Subcutaneous abdominal adipose tissue (tissue), 5 donors: ENCODE measurements at regions not wholly inside any gene's neighbourhood (a gene's known extent, or its start where the extent isn't known, plus 50 kb on each side); places are given as distances from the start of the nearest gene placed in this dataset.
"Not testable (repeated sequence)": the region's sequence is repeated elsewhere in the genome, so short reads cannot be mapped to it uniquely, and the experiment has no call there.

Experiments
- H3K27ac ChIP-seq: one replicate; pipeline ENCODE4 v1.7.0; 2013; ENCODE audit warnings: low read depth, mild to moderate bottlenecking, inconsistent platforms, low read length, moderate library complexity
- H3K27me3 ChIP-seq, 5 donors: one replicate each; pipeline ENCODE4 v1.7.0; 2013; ENCODE audit warnings: low read length in 5 of 5, inconsistent platforms in 1 of 5; ENCODE audit not compliant: control insufficient read depth in 5 of 5, insufficient read depth in 4 of 5
- H3K36me3 ChIP-seq, 5 donors: one replicate each; pipeline ENCODE4 v1.7.0; 2013; ENCODE audit warnings: low read length in 5 of 5; ENCODE audit not compliant: control insufficient read depth in 5 of 5, insufficient read depth in 5 of 5
- H3K4me1 ChIP-seq, 5 donors: one replicate each; pipeline ENCODE4 v1.7.0; 2013; ENCODE audit warnings: low read length in 5 of 5, mild to moderate bottlenecking in 3 of 5, moderate library complexity in 1 of 5; ENCODE audit not compliant: control insufficient read depth in 5 of 5, insufficient read depth in 5 of 5
- H3K4me3 ChIP-seq, 5 donors: one replicate each; pipeline ENCODE4 v1.7.0; 2013; ENCODE audit warnings: low read length in 5 of 5, low read depth in 1 of 5
- H3K9ac ChIP-seq, 5 donors: one replicate each; pipeline ENCODE4 v1.7.0; 2013; ENCODE audit warnings: low read length in 5 of 5, mild to moderate bottlenecking in 4 of 5, moderate library complexity in 3 of 5
- H3K9me3 ChIP-seq, 5 donors: one replicate each; pipeline ENCODE4 v1.7.0; 2013; ENCODE audit warnings: low read length in 5 of 5; ENCODE audit not compliant: control insufficient read depth in 5 of 5
- donor health status: healthy.
- donor health status: healthy.
- donor health status: healthy.
- donor health status: healthy.
- donor health status: healthy.

GRCh38 chr17:70276906-70277305 is 107.6 kb downstream of the KCNJ2 start:
- Histone ChIP-seq H3K27me3 (no peaks in the 10 kb centered on the region), H3K4me1 (no peaks in the 10 kb centered on the region), H3K9ac (no peak overlapping the region), H3K36me3 (no peaks in the 10 kb centered on the region), H3K4me3 (no peak overlapping the region), H3K9me3 (no peaks in the 10 kb centered on the region), H3K27ac (no peak overlapping the region)

DNA sequence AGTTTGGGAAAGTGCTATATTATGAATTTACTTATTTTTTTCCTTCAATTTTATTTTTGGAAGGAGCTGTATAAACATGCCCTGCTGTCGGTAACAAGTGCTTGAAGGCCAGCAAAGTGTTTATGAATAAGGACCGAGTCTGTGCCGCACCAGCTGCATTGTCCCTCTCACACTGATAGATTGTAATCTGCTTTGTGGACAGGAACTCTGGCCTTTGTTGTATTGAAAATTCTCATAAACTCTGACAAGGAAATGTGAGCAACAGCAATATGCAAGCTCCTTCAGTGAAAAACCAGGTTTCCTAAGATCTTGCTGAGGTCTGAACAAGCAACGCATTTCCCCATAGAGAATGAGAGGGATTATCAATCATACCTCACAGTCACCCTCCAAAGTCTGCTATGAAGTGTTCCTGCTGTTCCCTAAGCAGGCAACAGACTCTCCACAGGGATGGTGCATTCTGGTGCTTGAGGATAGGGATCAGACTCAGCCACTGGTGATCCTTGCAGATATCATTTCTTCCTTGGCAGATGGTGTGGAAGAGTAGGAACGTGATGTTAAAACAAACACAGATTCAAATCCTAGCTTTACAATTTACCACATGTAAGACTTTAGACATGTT is 109.6 kb downstream of the KCNJ2 start:
- no peaks in the 10 kb centered on the region for H3K4me1 ChIP-seq
- no peaks in the 10 kb centered on the region for H3K36me3 ChIP-seq
- H3K9ac ChIP-seq: no peak overlapping the region
- H3K27me3 ChIP-seq: no peaks in the 10 kb centered on the region
- no peaks in the 10 kb centered on the region for H3K9me3 ChIP-seq
- no peak overlapping the region for H3K4me3 ChIP-seq
- no peak overlapping the region for H3K27ac ChIP-seq

DNA sequence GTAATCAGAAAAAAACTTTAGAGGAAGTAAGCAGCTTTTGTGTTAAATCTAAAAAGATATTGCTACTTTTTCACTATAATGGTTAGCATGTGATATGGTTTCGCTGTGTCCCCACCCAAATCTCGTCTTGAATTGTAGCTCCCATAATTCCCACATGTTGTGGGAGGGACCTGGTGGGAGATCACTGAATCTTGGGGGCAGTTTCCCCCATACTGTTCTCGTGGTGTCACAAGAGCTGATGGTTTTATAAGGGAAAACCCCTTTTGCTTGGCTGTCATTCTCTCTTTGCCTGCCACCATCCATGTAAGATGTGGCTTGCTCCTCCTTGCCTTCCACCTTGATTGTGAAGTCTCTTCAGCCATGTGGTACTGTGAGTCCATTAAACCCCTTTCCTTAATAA is 117.1 kb downstream of the KCNJ2 start:
- Histone ChIP-seq H3K36me3 (no peaks in the 10 kb centered on the region), H3K27me3 (no peaks in the 10 kb centered on the region), H3K4me1 (no peaks in the 10 kb centered on the region), H3K9me3 (no peaks in the 10 kb centered on the region), H3K27ac (no peak overlapping the region), H3K9ac (no peak overlapping the region), H3K4me3 (no peak overlapping the region)

- Histone ChIP-seq H3K36me3 (no peaks in the 10 kb centered on the region), H3K4me1 (no peaks in the 10 kb centered on the region), H3K27ac (no peak overlapping the region), H3K9me3 (no peaks in the 10 kb centered on the region), H3K4me3 (no peak overlapping the region), H3K9ac (no peak overlapping the region), H3K27me3 (no peaks in the 10 kb centered on the region)
Observed at GRCh38 chr17:70288540-70289290, 119.4 kb downstream of the KCNJ2 start.

GRCh38 chr17:70290770-70291169 is 121.4 kb downstream of the KCNJ2 start:
- H3K4me3 ChIP-seq: no peak overlapping the region
- peaks cover 0 to 2% (median 0%) of the 10 kb centered on the region in 5 donors for H3K4me1 ChIP-seq

GRCh38 chr17:70292366-70292765 is 123.0 kb downstream of the KCNJ2 start:
- Histone ChIP-seq H3K9me3 (no peaks in the 10 kb centered on the region), H3K36me3 (no peaks in the 10 kb centered on the region), H3K27ac (no peak overlapping the region), H3K4me1 (peaks cover 0 to 2% (median 0%) of the 10 kb centered on the region in 5 donors), H3K4me3 (no peak overlapping the region), H3K9ac (no peak overlapping the region), H3K27me3 (no peaks in the 10 kb centered on the region)

More at GRCh38 chr17:70290770-70291169, 121.4 kb downstream of the KCNJ2 start:
- no peaks in the 10 kb centered on the region for H3K27me3 ChIP-seq
- H3K27ac ChIP-seq: no peak overlapping the region
- no peaks in the 10 kb centered on the region for H3K9me3 ChIP-seq
- H3K36me3 ChIP-seq: no peaks in the 10 kb centered on the region
- no peak overlapping the region for H3K9ac ChIP-seq

DNA sequence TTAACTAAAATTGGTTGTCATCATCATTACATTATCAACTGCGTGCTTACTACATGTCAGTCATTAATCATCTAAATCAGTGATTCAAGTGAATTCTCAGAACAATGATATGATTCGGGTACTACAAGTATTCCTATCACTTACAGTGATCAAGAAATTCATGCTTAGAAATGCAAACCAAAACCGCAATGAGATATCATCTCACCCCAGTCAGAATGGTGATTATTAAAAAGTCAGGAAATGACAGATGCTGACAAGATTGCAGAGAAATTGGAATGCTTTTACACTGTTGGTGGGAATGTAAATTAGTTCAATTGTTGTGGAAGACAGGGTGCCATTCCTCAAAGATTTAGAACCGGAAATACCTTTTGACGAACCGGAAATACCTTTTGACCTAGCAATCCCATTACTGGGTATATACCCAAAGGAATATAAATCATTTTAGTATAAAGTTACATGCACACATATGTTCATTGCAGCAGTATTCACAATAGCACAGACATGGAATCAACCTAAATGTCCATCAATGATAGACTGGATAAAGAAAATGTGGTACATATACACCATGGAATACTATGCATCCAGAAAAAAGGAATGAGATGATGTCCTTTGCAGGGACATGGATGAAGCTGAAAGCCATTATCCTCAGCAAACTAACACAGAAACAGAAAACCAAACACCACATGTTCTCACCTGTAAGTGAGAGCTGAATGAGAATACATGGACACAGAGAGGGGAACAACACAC is 124.4 kb downstream of the KCNJ2 start:
- H3K4me3 ChIP-seq, H3K4me1 ChIP-seq, H3K27me3 ChIP-seq, H3K36me3 ChIP-seq, H3K27ac ChIP-seq, H3K9me3 ChIP-seq, H3K9ac ChIP-seq: not testable (repeated sequence)

GRCh38 chr17:70295329-70295728 is 126.0 kb downstream of the KCNJ2 start:
- H3K4me1 ChIP-seq: peaks cover 0 to 9% (median 0%) of the 10 kb centered on the region in 5 donors
- no peak overlapping the region for H3K27ac ChIP-seq

DNA sequence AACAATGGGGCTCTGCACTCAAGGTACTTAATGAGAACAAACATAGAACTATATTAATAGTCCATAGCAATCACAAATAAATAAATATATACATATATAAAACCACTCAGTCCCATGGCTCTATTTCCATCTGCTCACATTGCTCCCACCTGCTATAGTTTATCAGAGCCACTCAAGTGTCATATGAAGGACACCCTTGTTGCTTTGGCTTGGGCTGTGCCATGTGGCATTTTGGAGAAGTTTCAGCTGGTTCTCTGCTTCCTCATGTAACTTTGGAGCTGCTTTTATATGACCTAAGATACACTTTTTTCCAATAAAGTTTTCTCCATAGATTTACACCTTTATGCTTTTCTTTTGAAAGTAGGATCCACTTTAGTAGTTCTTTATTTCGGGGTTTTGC is 126.4 kb downstream of the KCNJ2 start:
- no peak overlapping the region for H3K27ac ChIP-seq
- H3K4me1 ChIP-seq: peaks cover 0 to 9% (median 0%) of the 10 kb centered on the region in 5 donors
- H3K27me3 ChIP-seq: no peaks in the 10 kb centered on the region
- no peak overlapping the region for H3K4me3 ChIP-seq
- H3K9me3 ChIP-seq: no peaks in the 10 kb centered on the region
- H3K9ac ChIP-seq: no peak overlapping the region
- H3K36me3 ChIP-seq: no peaks in the 10 kb centered on the region

More at GRCh38 chr17:70295329-70295728, 126.0 kb downstream of the KCNJ2 start:
- Histone ChIP-seq H3K4me3 (no peak overlapping the region), H3K36me3 (no peaks in the 10 kb centered on the region), H3K27me3 (no peaks in the 10 kb centered on the region), H3K9me3 (no peaks in the 10 kb centered on the region), H3K9ac (no peak overlapping the region)

DNA sequence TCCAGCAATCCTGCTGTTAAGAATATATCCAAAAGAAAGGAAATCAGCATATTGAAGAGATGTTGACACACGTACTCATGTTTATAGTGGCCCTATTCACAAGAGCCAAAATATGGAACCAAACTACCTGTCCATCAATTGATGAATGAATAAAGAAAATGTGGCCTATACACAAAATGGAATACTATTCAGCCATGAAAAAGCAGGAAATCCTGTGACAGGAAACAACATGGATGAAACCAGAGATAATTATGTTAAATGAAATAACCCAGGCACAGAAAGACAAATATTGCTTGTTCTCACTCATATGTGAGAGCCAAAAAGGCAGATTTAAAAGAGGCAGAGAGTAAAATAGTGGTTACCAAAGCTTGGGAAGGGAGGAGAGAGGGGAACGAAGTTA is 127.1 kb downstream of the KCNJ2 start:
- Histone ChIP-seq H3K9me3 (no peaks in the 10 kb centered on the region), H3K27ac (no peak overlapping the region)

More for the DNA sequence above, 127.1 kb downstream of the KCNJ2 start:
- peaks cover 0 to 9% (median 0%) of the 10 kb centered on the region in 5 donors for H3K4me1 ChIP-seq
- H3K4me3 ChIP-seq: no peak overlapping the region
- no peaks in the 10 kb centered on the region for H3K27me3 ChIP-seq
- no peaks in the 10 kb centered on the region for H3K36me3 ChIP-seq
- H3K9ac ChIP-seq: no peak overlapping the region
